DMS53 (cell line): ENCODE measurements at regions not wholly inside any gene's neighbourhood (a gene's known extent, or its start where the extent isn't known, plus 50 kb on each side); places are given as distances from the start of the nearest gene placed in this dataset.
"Not testable (repeated sequence)": the region's sequence is repeated elsewhere in the genome, so short reads cannot be mapped to it uniquely, and the experiment has no call there.

Experiments used
- DNase-seq: peaks from one replicate; lab custom pipeline; 2025; lab: John Stamatoyannopoulos, UW

DNA sequence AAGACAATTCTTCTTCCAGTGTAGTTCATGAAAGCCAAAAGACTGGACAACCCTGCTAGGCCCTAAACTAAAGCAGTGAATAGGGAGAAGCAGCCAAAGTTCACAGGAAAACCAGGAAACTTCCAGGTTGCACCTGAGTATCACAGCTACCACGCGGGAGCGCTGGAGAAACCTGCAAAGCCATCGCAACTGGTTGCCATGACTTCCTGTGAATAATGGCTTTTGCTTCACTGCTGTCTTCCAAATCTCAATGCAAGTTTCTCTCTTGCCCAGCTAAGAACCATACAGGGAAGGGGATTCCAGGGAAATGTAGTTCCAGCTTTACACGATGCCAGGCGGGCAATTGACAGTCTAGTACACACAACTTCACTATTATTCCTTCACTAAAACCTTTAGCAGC is 114.1 kb downstream of the GXYLT1 start:
- DNase-seq: no peak

DNA sequence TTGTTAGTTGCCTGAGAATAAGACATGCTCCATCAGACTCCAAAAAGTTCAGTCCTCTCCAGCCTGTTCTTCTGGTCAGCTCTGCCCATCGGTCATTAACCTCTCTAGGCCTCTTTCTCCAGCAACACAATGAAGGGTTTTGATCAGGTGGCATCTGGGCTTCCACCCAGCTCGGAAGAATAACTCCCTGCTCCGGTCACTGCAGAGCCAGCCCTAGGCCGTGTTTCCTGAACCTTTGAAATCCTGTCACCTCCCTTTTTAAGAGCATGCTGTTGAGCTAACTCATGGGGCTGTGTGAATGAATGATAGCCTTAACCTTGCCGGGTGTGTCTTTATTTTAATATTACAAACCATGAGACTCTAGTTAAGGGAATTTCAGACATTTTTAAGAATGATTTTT is 117.1 kb downstream of the GXYLT1 start:
- DNase-seq: no peak

DNA sequence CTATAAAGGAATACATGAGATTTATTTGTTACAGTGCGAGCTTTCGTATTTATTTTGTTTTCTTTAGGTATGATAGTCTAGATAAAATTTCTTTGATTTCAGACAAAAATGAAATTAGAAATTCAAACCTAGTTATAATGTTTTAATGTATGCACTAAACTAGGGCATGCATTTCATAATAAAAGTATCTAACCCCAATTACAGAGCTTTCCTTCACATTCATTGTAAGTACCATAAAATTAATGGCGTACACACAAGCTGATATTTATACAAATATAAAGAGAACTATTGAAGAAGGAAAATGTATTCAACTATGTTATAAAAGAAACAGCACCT is 120.2 kb downstream of the GXYLT1 start:
- DNase-seq: no peak

DNA sequence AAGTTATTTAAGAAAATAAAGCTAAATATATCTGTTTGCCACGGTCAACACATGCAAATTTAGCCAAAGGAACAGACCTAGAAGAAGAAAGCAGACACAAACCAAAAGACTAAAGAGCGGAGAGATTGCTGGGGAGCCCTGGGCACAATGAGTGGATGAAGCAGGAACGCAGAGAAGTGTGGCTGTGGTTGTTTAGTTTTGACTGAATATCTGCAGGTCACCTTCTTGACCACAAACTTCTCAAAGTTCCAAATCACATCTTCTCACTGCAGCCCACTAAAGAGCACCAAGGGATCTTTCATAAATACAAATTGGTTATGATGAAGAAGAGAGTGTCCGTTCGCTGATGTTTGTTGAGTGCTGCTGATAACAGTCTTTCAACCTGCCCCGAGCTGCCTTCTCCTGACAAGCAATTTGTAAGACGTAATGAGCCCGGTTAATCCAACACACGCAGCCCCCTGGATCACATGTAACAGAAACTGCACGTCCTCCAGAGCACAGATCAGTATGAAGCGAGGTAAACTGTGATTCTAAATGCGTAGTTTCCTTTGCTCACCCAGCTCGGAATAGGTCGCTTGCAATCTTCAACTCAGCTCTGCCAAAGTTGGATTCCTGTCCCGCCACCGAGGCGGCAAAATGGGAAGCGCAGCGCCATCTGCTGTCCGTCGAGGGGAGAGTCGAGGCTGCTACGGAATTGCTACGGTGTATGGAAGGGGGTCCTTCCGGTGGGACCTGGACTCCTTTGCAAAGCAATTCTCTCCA is 120.8 kb downstream of the GXYLT1 start:
- DNase-seq: peak; percentile 93

DNA sequence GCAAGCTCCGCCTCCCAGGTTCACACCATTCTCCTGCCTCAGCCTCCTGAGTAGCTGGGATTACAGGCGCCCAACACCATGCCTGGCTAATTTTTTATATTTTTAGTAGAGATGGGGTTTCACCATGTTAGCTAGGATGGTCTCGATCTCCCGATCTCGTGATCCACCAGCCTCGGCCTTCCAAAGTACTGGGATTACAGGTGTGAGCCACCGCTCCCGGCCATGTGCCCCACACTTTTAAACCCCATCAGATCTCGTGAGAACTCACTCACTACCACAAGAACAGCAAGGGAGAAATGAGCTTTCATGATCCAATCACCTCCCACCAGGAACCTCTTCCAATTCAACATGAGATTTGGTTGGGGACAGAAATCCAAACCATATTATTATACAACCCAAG is 122.7 kb downstream of the GXYLT1 start:
- DNase-seq: not testable (repeated sequence)

DNA sequence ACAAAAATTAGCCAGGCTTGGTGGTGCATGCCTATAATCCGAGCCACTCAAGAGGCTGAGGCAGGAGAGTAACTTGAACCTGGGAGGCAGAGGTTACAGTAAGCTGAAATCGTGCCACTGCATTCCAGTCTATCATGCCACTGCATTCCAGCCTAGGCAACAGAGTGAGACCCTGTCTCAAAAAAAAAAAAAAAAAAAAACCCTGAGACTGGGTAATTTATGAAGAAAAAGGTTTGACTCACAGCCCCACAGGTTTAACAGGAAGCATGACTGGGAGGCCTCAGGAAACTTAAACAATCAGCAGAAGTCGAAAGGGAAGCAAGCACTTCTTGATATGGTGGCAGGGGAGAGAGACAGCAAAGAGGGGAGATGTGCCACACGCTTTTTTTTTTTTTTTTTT is 123.2 kb downstream of the GXYLT1 start:
- no peak for DNase-seq

DNA sequence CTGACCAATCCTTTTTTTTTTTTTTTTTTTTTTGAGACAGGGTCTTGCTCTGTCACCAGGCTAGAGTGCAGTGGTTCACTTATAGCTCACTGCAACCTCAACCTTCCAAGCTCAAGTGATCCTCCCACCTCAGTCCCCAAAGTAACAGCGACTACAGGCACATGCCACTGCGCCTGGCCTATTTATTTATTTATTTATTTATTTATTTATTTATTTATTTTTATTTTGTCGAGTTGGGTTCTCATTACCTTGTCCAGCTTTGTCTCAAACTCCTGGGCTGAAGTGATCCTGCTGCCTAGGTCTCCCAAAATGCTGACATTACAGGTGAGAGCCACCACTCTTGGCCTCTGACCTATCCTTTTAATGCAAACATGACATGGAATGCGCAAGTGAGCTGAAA is 124.4 kb downstream of the GXYLT1 start:
- no peak for DNase-seq

DNA sequence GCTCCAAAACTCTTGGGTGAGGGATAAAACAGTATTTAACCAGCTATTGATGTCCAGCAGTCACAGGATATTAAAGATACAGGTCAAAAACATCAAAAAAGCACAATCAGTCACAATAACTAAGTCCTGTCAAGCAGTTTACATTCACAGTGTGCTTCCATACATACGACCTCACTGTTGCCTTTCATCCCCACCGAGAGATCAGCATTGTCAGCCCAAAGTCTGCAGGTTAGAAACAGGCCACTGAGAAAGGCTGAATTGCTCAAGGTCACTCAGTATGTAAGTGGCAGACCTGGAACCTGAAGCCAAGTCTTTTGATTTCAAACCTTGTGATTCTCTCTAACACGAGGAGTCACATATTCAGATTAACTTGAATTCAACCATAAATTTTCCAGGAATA is 124.9 kb downstream of the GXYLT1 start:
- no peak for DNase-seq

DNA sequence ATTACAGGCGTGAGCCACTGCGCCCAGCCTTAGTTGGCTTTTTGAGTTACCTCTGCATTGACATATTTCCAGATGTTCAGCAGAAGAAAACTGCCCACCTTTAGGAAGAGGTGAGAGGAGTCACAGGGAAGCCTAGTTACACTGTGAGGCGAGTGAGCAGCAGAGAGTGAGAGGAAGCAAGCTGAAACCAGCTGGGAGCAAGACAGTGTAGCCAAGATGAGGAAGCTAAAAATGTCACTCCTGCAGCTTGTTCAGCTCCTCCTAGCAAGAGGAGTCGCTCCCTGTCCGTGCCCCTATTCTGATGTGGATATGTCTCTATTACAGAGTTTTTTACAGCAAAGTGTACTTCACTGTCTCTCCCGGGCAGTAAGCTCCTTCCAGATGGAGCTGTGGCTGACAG is 127.6 kb downstream of the GXYLT1 start:
- DNase-seq: no peak

DNA sequence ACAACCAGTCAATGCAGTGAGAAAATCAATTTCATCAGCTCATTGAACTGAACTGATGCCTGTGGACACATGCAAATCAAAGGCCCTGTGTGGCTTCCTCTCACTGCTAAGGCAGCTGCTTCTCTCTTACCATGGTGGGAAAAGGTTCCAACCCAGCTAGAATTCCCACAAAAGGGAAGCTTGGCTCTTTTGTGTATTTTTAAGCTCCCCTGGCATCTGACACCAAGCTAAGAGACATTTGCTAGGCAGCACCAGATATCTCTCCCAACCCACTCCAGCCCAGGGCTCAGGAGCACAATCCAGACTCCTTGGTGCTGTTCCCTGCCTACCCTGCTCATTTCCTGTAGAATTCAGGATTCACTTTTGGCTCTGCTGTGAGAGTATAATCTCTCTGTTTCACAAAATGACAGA is 129.6 kb downstream of the GXYLT1 start:
- DNase-seq: no peak

DNA sequence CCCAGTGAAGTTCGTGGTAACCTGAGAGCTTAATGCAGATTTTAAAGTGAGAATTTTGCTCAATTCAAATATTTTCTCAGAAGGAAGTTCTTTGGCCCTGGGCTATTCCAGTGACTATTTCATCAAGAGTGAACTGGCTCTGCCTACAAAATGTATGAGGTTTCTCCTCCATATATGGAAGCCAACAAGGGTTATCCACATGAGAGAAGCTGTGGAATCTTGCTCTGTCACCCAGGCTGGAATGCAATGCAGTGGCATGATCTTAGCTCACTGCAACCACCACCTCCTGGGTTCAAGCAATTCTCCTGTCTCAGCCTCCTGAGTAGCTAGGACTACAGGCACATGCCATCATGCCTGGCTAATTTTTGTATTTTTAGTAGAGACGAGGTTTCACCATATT is 132.2 kb downstream of the GXYLT1 start:
- not testable (repeated sequence) for DNase-seq

DNA sequence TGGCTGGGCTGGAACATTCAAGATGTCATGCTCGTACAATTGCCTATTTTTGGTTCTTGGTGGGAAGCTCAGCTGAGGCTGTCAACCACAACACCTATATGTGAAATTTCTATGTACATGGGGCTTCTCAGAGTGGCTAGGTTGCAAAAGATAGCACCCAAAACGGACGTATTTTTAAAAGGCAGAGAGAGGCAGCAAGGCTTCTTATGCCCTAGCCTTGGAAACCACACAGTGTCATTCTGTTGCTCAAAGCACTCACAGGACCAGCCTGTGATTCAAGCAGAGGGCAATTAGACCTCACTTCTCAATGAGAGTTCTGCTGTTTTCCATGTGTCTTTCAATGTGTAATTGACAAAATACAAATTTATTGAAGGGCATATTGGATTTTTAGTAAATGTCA is 134.0 kb downstream of the GXYLT1 start:
- no peak for DNase-seq

DNA sequence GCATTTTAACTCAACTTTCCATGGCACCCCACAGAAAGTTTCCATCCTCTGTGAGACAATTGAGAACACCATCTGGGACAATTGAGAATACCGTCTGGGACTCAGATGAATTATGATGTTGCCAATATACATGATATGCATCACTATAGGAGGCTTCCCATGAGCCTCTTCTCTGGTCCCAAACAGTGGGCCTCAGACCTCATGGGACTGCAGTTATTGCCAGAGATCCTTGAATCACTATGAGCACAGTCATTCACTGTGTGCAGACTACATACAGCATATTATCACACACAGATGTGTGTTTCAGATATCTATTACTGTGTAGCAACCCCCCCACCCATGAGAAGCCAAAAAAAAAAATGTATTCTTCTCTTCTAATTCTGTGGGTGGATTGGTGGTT is 134.4 kb downstream of the GXYLT1 start:
- no peak for DNase-seq

DNA sequence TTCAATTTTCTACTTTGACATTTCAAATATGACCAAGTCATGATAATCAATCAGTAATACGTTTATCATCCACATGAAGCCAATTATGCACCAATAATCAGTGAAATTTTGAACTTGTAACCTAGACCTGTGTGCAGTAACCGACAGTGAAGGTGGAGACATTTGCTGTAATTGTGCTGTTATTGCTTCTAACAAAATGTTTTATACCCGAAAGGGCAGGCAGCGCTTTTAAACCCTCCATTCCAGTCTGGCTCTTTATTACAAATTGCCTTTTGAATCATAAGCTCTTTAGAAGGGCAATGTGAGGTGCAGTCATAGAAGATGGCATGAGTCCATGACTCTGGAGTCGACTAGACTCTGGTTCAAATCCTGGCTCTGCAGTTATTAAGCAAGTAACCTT is 135.7 kb downstream of the GXYLT1 start:
- DNase-seq: no peak

DNA sequence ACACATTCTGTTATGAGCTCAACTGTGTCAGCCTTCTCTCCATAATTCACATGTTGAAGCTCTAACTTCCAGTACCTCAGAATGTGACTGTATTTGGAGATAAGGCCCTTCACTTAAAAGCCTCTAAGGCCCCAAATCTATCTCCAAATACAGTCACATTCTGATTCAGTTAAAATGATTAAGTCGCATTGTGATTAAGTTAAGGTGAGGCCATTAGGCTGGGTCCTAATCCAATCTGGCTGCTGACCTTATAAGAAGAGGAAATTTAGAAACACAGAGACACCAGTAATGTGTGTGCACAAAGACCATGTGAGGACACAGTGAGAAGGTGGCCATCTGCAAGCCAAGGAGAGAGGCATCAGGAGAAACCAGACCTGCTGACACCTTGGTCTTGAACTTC is 141.6 kb downstream of the GXYLT1 start:
- no peak for DNase-seq

DNA sequence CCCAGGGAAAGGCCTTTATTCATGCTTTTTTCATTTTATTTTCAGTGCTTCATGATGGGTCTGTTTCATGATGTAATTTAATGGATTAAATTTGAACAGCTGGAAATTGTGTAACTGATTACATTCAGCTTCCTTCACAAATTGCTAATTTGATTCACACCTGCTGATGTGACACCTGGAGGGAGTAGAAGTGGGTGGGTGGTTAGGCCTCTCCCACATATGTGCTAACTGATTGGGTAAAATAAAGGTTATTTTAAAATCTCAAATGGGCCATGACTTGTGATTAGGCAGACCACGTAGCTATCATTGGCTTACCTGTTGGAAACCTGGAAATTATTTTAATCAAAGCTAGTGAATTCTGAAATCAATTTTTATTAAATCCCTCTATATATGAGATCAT is 142.1 kb downstream of the GXYLT1 start:
- no peak for DNase-seq

DNA sequence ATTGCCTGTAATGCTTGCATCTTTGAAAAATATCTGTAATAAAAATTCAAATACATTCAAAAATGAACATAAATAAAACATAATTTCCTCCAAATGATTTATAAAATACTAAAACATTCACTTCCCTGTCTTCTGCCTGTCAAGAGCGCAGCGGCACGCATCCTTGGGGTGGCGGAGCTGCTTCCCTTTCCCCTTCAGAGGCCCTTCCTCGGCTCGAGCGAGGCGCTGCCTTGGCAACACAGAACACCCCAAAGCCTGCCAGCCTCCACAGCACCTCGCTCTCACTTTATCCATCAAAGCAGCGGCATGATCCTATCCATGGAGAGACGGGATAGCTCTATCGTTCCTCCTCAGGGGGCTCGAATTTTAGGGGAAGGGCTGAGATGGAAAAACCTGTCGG is 146.2 kb downstream of the GXYLT1 start:
- no peak for DNase-seq

DNA sequence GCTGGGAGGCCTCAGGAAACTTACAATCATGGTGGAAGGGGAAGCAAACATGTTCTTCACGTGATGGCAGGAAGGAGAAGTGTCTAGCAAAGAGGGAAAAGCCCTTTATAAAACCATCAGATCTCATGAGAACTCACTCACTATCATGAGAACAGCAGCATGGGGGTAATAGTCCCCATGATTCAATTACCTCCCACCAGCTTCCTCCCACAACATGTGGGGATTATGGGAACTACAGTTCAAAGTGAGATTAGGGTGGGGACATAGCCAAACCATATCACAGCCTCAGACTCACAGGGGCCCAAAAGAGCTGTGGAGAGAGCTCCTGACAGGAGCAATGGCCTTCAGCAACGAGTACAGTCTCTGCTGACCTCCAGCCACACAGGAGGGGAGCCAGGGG is 151.4 kb downstream of the GXYLT1 start:
- DNase-seq: no peak

DNA sequence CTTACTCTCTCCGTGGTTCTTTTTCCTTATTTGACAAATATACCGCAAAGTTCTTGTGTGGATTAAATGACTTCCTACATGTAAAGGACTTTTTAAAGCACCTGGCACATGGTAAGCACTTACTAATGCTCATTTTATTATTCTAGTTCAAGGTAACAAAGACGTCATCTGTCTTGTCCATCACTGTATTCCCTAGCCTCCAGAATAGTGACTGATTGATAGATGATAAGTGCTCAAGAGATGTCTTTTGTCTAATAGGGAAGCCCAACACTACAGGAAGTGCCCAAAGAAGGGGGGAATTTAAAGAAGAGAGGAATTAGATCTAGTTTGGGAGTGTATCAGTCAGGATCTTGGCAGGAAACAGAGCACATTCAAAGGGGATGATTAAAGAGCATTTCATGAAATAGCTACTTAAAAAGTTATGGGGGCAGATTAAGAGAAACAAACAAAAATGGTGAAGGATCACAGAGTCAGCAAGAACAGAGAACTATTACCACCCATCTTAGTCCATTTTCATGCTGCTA is 151.9 kb downstream of the GXYLT1 start:
- DNase-seq: peak; percentile 79

DNA sequence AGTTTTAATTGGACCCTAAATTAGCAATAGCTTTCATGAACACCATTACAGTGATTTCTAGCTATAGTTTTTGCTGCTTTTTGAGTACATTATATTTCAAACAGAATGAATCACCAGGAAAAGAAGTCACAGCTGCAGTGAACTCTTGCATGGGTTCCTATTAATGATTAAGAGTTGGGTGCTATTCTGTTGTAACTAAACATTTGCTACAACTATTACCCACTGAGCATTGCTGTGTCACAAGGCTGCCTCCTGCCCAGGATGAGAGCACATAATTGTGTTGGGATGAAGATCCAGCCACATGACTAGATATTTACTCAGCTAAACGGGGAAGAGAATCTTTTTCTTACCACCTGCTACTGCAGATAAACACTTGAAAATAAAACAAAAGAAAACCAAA is 152.7 kb downstream of the GXYLT1 start:
- peak; percentile 92 for DNase-seq

DNA sequence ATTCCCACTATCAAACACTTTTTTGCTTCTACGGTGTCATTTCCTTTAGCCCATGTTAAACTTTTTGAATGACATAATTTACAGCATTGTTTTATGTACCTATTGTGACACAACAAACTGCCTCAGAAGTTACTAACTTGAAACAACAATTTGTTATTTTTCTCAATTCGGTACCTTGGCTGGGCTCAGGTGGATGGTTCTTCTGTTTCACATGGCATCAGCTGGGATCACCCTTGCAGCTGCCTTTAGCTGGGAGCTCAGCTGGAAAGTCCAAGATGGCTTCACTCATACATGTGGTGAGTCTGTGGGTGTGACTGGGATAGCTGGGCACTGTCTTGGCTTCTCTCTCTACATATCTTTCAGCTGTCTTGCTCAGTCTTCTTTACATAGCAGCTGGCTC is 156.0 kb downstream of the GXYLT1 start:
- DNase-seq: no peak

DNA sequence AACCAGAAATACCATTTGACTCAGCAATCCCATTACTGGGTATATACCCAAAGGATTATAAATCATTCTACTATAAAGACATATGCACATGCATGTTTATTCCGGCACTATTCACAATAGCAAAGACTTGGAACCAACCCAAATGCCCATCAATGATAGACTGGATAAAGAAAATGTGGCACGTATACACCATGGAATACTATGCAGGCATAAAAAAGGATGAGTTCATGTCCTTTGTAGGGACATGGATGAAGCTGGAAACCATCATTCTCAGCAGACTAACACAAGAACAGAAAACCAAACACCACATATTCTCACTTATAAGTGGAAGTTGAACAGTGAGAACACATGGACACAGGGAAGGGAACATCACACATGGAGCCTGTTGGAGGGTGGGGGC is 158.2 kb downstream of the GXYLT1 start:
- DNase-seq: not testable (repeated sequence)

DNA sequence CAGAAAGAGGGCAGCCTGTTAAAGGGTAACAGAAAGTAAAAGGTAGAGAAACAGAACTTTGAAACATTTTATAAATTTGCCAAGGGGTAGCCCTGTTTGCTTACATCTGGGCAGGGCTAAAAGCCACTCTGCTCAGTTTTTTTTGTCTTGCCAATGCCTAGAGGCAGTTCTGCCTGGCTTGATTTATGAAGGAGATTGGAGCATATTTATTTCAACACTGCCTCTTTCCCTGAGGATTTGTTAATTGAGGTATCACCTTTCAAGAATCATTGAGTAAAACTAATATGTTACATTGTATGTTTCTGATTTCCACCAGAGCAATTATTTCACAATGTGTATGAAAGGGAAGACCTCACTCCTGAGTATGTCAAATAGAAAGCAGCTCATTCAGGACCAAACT is 160.8 kb downstream of the GXYLT1 start:
- no peak for DNase-seq

DNA sequence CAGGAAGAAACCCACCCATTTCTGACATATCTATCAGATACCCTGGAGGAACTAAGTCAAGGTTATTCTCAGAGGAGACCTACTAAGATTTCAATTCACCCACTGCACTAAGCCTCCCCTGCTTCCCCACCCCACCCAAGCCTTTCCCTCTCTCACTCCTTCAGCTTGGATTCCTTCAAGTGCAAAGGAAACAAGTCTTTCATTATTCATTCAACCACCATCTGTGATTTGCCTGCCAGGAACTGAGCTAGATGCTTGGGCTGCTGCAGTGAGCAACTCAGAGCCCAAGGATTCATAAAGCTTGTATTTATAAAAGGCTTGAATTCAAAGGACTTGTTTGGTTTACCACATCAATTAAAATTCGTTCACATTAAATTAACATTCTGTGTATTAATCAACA is 161.3 kb downstream of the GXYLT1 start:
- no peak for DNase-seq
